Progenitor cell of endocrine pancreas (in vitro differentiated cells): ENCODE measurements at regions not wholly inside any gene's neighbourhood (a gene's known extent, or its start where the extent isn't known, plus 50 kb on each side); places are given as distances from the start of the nearest gene placed in this dataset.

ENCODE experiments used
- DNase-seq: peaks from one replicate; pipeline ENCODE4 v3.0.0; 2021; ENCODE audit warnings: low spot score; ENCODE audit not compliant: unreplicated experiment
- H3K27ac Mint-ChIP-seq: 2 replicates; pipeline ENCODE4 v1.8.0; 2021; ENCODE audit warnings: mild to moderate bottlenecking, moderate library complexity, mixed read lengths
- H3K27me3 Mint-ChIP-seq: 2 replicates; pipeline ENCODE4 v1.8.0; 2021; ENCODE audit warnings: mixed read lengths
- H3K36me3 Mint-ChIP-seq: 2 replicates; pipeline ENCODE4 v1.8.0; 2022; ENCODE audit warnings: mixed read lengths; ENCODE audit not compliant: insufficient read depth
- H3K4me1 Mint-ChIP-seq: 2 replicates; pipeline ENCODE4 v1.8.0; 2021; ENCODE audit warnings: low read depth, mixed read lengths
- H3K4me3 Mint-ChIP-seq: 2 replicates; pipeline ENCODE4 v1.8.0; 2021; ENCODE audit warnings: low read depth, mild to moderate bottlenecking, moderate library complexity, mixed read lengths
- H3K9me3 Mint-ChIP-seq: 2 replicates; pipeline ENCODE4 v1.8.0; 2021; ENCODE audit warnings: low read depth, mixed read lengths
- CTCF ChIP-seq: fragments of 200-600 bp; sonication (generic); IDR thresholded peaks from one replicate; pipeline ENCODE4 v1.5.0; 2021; ENCODE audit warnings: antibody characterized with exemption, mild to moderate bottlenecking; ENCODE audit not compliant: unreplicated experiment

DNA sequence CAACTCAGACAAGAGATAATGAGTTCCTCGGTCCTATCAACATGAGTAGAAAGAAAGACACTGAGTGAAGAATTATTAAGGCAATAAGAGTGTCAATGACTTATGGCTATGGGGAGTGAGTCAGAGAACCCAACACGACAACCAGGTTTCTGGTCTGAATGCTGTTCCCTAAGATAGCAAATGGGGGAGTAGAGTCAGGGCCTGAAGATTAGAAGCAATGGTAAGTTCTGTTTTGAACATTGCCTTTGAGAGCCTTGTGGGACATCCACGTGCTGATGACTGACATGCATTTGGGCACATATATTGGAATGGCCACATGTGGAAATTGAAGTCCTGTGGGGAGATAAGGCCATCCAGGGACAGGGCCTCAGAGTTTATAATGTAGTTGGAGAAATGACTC is 254.4 kb upstream of the TCF21 start:
- TF ChIP-seq CTCF = no peak
- Mint-ChIP-seq H3K27ac (no peak overlapping the region), H3K36me3 (no peaks in the 10 kb centered on the region), H3K9me3 (peaks cover 9% of the 10 kb centered on the region), H3K27me3 (no peaks in the 10 kb centered on the region), H3K4me1 (no peaks in the 10 kb centered on the region), H3K4me3 (no peak overlapping the region)
- DNase-seq = no peak

- DNase-seq = no peak
These were observed 253.5 kb upstream of the TCF21 start for GRCh38 chr6:133635447-133635846.

DNA sequence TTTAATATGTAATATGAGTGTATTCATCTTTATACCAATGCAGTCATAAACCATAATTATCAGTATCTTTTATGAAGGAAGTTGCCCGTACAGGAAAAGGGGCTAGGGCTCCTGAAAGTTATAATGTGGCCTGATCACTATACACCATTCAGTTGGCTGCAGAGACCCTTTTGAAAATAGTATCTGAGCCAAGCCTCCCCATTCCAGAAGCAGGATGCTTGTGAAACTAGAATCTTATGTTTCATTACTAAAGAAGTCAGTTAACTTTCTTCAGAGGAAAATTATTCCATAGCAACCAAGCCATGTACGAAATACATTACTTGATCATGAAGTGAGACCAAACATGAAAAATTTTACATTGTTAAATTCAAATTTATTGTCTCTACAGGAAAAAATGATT is 251.5 kb upstream of the TCF21 start:
- Mint-ChIP-seq H3K9me3 (peaks cover 9% of the 10 kb centered on the region), H3K27ac (no peak overlapping the region)

More at GRCh38 chr6:133635447-133635846, 253.5 kb upstream of the TCF21 start:
- Mint-ChIP-seq H3K27ac (no peak overlapping the region), H3K4me1 (no peaks in the 10 kb centered on the region), H3K4me3 (no peak overlapping the region), H3K36me3 (no peaks in the 10 kb centered on the region), H3K9me3 (peaks cover 9% of the 10 kb centered on the region), H3K27me3 (no peaks in the 10 kb centered on the region)
- no peak for TF ChIP-seq CTCF

DNA sequence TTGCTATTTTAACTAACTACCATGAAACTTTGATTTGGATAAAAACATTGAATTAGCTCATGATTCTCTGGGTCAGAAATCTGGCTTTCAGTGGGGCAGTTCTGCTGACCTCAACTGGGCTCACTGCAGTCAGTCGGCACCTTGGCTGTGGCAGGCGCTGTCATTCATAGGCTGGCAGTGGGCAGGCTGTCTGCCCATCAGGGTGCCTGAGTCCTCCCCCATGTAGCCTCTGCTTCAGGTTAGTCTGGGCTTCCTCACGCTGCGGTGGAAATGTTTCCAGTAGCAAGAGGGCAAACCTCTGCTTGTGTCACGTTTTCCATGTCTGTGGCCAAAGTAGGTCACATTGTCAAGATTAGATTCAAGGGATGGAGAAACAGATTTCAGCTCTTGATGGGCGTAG is 251.0 kb upstream of the TCF21 start:
- Mint-ChIP-seq H3K4me1 (no peaks in the 10 kb centered on the region), H3K27ac (no peak overlapping the region), H3K27me3 (no peaks in the 10 kb centered on the region), H3K36me3 (no peaks in the 10 kb centered on the region), H3K4me3 (no peak overlapping the region), H3K9me3 (peaks cover 9% of the 10 kb centered on the region)
- TF ChIP-seq CTCF = no peak
- no peak for DNase-seq

More for the DNA sequence above, 251.5 kb upstream of the TCF21 start:
- TF ChIP-seq CTCF = no peak
- Mint-ChIP-seq H3K27me3 (no peaks in the 10 kb centered on the region), H3K4me3 (no peak overlapping the region), H3K4me1 (no peaks in the 10 kb centered on the region), H3K36me3 (no peaks in the 10 kb centered on the region)
- DNase-seq = no peak

GRCh38 chr6:133641104-133641503 is 247.8 kb upstream of the TCF21 start:
- no peak for TF ChIP-seq CTCF
- no peak overlapping the region for H3K27ac Mint-ChIP-seq
- H3K4me1 Mint-ChIP-seq = peaks cover 13% of the 10 kb centered on the region
- H3K27me3 Mint-ChIP-seq = no peaks in the 10 kb centered on the region
- H3K9me3 Mint-ChIP-seq = peaks cover 9% of the 10 kb centered on the region
- DNase-seq = no peak
- H3K36me3 Mint-ChIP-seq = no peaks in the 10 kb centered on the region
- H3K4me3 Mint-ChIP-seq = no peak overlapping the region
